ENCODE measurements at regions not wholly inside any gene's neighbourhood (a gene's known extent, or its start where the extent isn't known, plus 50 kb on each side); places are given as distances from the start of the nearest gene placed in this dataset.

GRCh38 chr18:42401131-42401673 is 446.2 kb downstream of the PIK3C3 start:
- H3K18ac ChIP-seq (ENCODE audit: low read depth in 1 of 2, low read length in 2 of 2), result no peak overlapping the region
- no peak overlapping the region for H2AK5ac ChIP-seq (ENCODE audit: low read length, severe bottlenecking)
- no peak overlapping the region for H3K27ac ChIP-seq (ENCODE audit: low read length, poor library complexity, severe bottlenecking)
- no peaks in the 10 kb centered on the region for H3K4me1 ChIP-seq (ENCODE audit: control insufficient read depth, insufficient read depth, low read depth, low read length)
- no peak overlapping the region for H3K9ac ChIP-seq (ENCODE audit: low read length)
- H2BK120ac ChIP-seq (ENCODE audit: low read depth, low read length), result no peak overlapping the region
- WGBS, result 93% methylated on average over 3 of the region's 4 CpGs
- no peak overlapping the region for H2BK12ac ChIP-seq (ENCODE audit: low read length in 2 of 2)
- H3K4me3 ChIP-seq (ENCODE audit: insufficient read depth in 1 of 2, low read depth in 1 of 2, low read length in 2 of 2), result no peak overlapping the region
- no peak overlapping the region for H4K8ac ChIP-seq (ENCODE audit: low read length)
- no peak overlapping the region for H3K4ac ChIP-seq (ENCODE audit: low read depth in 1 of 2, low read length in 2 of 2)
- H3K4me2 ChIP-seq (ENCODE audit: low read length, poor library complexity, severe bottlenecking), result no peak overlapping the region
- H3K79me1 ChIP-seq (replicated peaks; ENCODE audit: low read length, poor library complexity, severe bottlenecking), result no peaks in the 10 kb centered on the region
- no peak overlapping the region for H2BK5ac ChIP-seq (ENCODE audit: low read depth, low read length, poor library complexity, severe bottlenecking)
- H3K23ac ChIP-seq (ENCODE audit: low read length in 2 of 2), result no peak overlapping the region
- no peak overlapping the region for H2BK15ac ChIP-seq (ENCODE audit: low read depth, poor library complexity, severe bottlenecking)
- H2AFZ ChIP-seq (ENCODE audit: low read depth, low read length), result no peak overlapping the region
- H3K14ac ChIP-seq (ENCODE audit: low read length in 2 of 2), result no peak overlapping the region
- H3K9me3 ChIP-seq (ENCODE audit: control insufficient read depth, low read length), result no peaks in the 10 kb centered on the region
- no peak overlapping the region for H4K91ac ChIP-seq (ENCODE audit: low read length)
- DNase-seq, result no peak
- no peaks in the 10 kb centered on the region for H3K36me3 ChIP-seq (ENCODE audit: control insufficient read depth in 1 of 2, insufficient read depth in 2 of 2, low read depth in 1 of 2, low read length in 2 of 2)
- no peaks in the 10 kb centered on the region for H3K27me3 ChIP-seq (ENCODE audit: control insufficient read depth in 1 of 2, insufficient read depth in 1 of 2, low read length in 2 of 2)

- H2BK120ac ChIP-seq (ENCODE audit: low read depth, low read length), result no peak overlapping the region
- no peak overlapping the region for H2BK12ac ChIP-seq (ENCODE audit: low read length in 2 of 2)
- no peaks in the 10 kb centered on the region for H3K4me1 ChIP-seq (ENCODE audit: control insufficient read depth, insufficient read depth, low read depth, low read length)
- no peak overlapping the region for H4K91ac ChIP-seq (ENCODE audit: low read length)
- no peak overlapping the region for H2BK5ac ChIP-seq (ENCODE audit: low read depth, low read length, poor library complexity, severe bottlenecking)
- DNase-seq, result no peak
- no peak overlapping the region for H2BK15ac ChIP-seq (ENCODE audit: low read depth, poor library complexity, severe bottlenecking)
- WGBS, result 100% methylated on average over 1 of the region's 2 CpGs
- H3K79me1 ChIP-seq (replicated peaks; ENCODE audit: low read length, poor library complexity, severe bottlenecking), result no peaks in the 10 kb centered on the region
- no peak overlapping the region for H3K18ac ChIP-seq (ENCODE audit: low read depth in 1 of 2, low read length in 2 of 2)
- H3K4me2 ChIP-seq (ENCODE audit: low read length, poor library complexity, severe bottlenecking), result no peak overlapping the region
- H3K27ac ChIP-seq (ENCODE audit: low read length, poor library complexity, severe bottlenecking), result peak overlapping the region; percentile 15
- H3K4me3 ChIP-seq (ENCODE audit: insufficient read depth in 1 of 2, low read depth in 1 of 2, low read length in 2 of 2), result no peak overlapping the region
- no peak overlapping the region for H3K9ac ChIP-seq (ENCODE audit: low read length)
- no peak overlapping the region for H3K4ac ChIP-seq (ENCODE audit: low read depth in 1 of 2, low read length in 2 of 2)
- H3K36me3 ChIP-seq (ENCODE audit: control insufficient read depth in 1 of 2, insufficient read depth in 2 of 2, low read depth in 1 of 2, low read length in 2 of 2), result no peaks in the 10 kb centered on the region
- no peak overlapping the region for H3K14ac ChIP-seq (ENCODE audit: low read length in 2 of 2)
- H4K8ac ChIP-seq (ENCODE audit: low read length), result no peak overlapping the region
- H2AFZ ChIP-seq (ENCODE audit: low read depth, low read length), result no peak overlapping the region
- H3K23ac ChIP-seq (ENCODE audit: low read length in 2 of 2), result no peak overlapping the region
- no peaks in the 10 kb centered on the region for H3K27me3 ChIP-seq (ENCODE audit: control insufficient read depth in 1 of 2, insufficient read depth in 1 of 2, low read length in 2 of 2)
- no peak overlapping the region for H2AK5ac ChIP-seq (ENCODE audit: low read length, severe bottlenecking)
- H3K9me3 ChIP-seq (ENCODE audit: control insufficient read depth, low read length), result peaks cover 3% of the 10 kb centered on the region
Observed at GRCh38 chr18:42404151-42404550, 449.1 kb downstream of the PIK3C3 start.

GRCh38 chr18:42409005-42409404 is 454.0 kb downstream of the PIK3C3 start:
- Histone ChIP-seq H2AK5ac (ENCODE audit: low read length, severe bottlenecking) (no peak overlapping the region), H3K27ac (ENCODE audit: low read length, poor library complexity, severe bottlenecking) (no peak overlapping the region), H2AFZ (ENCODE audit: low read depth, low read length) (no peak overlapping the region), H4K8ac (ENCODE audit: low read length) (no peak overlapping the region), H3K4me3 (ENCODE audit: insufficient read depth in 1 of 2, low read depth in 1 of 2, low read length in 2 of 2) (no peak overlapping the region), H3K36me3 (ENCODE audit: control insufficient read depth in 1 of 2, insufficient read depth in 2 of 2, low read depth in 1 of 2, low read length in 2 of 2) (no peaks in the 10 kb centered on the region), H2BK12ac (ENCODE audit: low read length in 2 of 2) (no peak overlapping the region), H2BK120ac (ENCODE audit: low read depth, low read length) (no peak overlapping the region), H2BK15ac (ENCODE audit: low read depth, poor library complexity, severe bottlenecking) (no peak overlapping the region), H4K91ac (ENCODE audit: low read length) (no peak overlapping the region), H3K9me3 (ENCODE audit: control insufficient read depth, low read length) (peaks cover 3% of the 10 kb centered on the region), H2BK5ac (ENCODE audit: low read depth, low read length, poor library complexity, severe bottlenecking) (no peak overlapping the region), H3K27me3 (ENCODE audit: control insufficient read depth in 1 of 2, insufficient read depth in 1 of 2, low read length in 2 of 2) (no peaks in the 10 kb centered on the region), H3K4me2 (ENCODE audit: low read length, poor library complexity, severe bottlenecking) (no peak overlapping the region), H3K4ac (ENCODE audit: low read depth in 1 of 2, low read length in 2 of 2) (no peak overlapping the region), H3K18ac (ENCODE audit: low read depth in 1 of 2, low read length in 2 of 2) (no peak overlapping the region), H3K4me1 (ENCODE audit: control insufficient read depth, insufficient read depth, low read depth, low read length) (peaks cover 4% of the 10 kb centered on the region), H3K9ac (ENCODE audit: low read length) (no peak overlapping the region), H3K23ac (ENCODE audit: low read length in 2 of 2) (no peak overlapping the region), H3K14ac (ENCODE audit: low read length in 2 of 2) (no peak overlapping the region), H3K79me1 (replicated peaks; ENCODE audit: low read length, poor library complexity, severe bottlenecking) (no peaks in the 10 kb centered on the region)
- 79% methylated on average over 5 of the region's 5 CpGs for WGBS
- DNase-seq, result no peak

GRCh38 chr18:42412281-42412680 is 457.2 kb downstream of the PIK3C3 start:
- Histone ChIP-seq H3K9me3 (ENCODE audit: control insufficient read depth, low read length) (peaks cover 3% of the 10 kb centered on the region), H3K23ac (ENCODE audit: low read length in 2 of 2) (no peak overlapping the region), H3K4me1 (ENCODE audit: control insufficient read depth, insufficient read depth, low read depth, low read length) (peaks cover 6% of the 10 kb centered on the region), H3K36me3 (ENCODE audit: control insufficient read depth in 1 of 2, insufficient read depth in 2 of 2, low read depth in 1 of 2, low read length in 2 of 2) (no peaks in the 10 kb centered on the region), H2BK120ac (ENCODE audit: low read depth, low read length) (no peak overlapping the region), H3K4me3 (ENCODE audit: insufficient read depth in 1 of 2, low read depth in 1 of 2, low read length in 2 of 2) (no peak overlapping the region), H2BK15ac (ENCODE audit: low read depth, poor library complexity, severe bottlenecking) (no peak overlapping the region), H3K4me2 (ENCODE audit: low read length, poor library complexity, severe bottlenecking) (no peak overlapping the region), H2AK5ac (ENCODE audit: low read length, severe bottlenecking) (no peak overlapping the region), H3K9ac (ENCODE audit: low read length) (no peak overlapping the region), H2AFZ (ENCODE audit: low read depth, low read length) (no peak overlapping the region), H2BK12ac (ENCODE audit: low read length in 2 of 2) (no peak overlapping the region), H4K8ac (ENCODE audit: low read length) (no peak overlapping the region), H3K18ac (ENCODE audit: low read depth in 1 of 2, low read length in 2 of 2) (no peak overlapping the region), H3K4ac (ENCODE audit: low read depth in 1 of 2, low read length in 2 of 2) (no peak overlapping the region), H3K79me1 (replicated peaks; ENCODE audit: low read length, poor library complexity, severe bottlenecking) (no peaks in the 10 kb centered on the region), H3K27me3 (ENCODE audit: control insufficient read depth in 1 of 2, insufficient read depth in 1 of 2, low read length in 2 of 2) (no peaks in the 10 kb centered on the region), H3K27ac (ENCODE audit: low read length, poor library complexity, severe bottlenecking) (no peak overlapping the region), H4K91ac (ENCODE audit: low read length) (no peak overlapping the region), H2BK5ac (ENCODE audit: low read depth, low read length, poor library complexity, severe bottlenecking) (no peak overlapping the region), H3K14ac (ENCODE audit: low read length in 2 of 2) (no peak overlapping the region)
- no peak for DNase-seq
- 100% methylated on average over 1 of the region's 2 CpGs for WGBS

Data from mesenchymal stem cell (in vitro differentiated cells and primary cell).